ENCODE measurements at regions not wholly inside any gene's neighbourhood (a gene's known extent, or its start where the extent isn't known, plus 50 kb on each side); places are given as distances from the start of the nearest gene placed in this dataset.

- H3K9me3 Mint-ChIP-seq, result peaks cover 2% of the 10 kb centered on the region
- H3K4me1 Mint-ChIP-seq (ENCODE audit: low read depth in 2 of 2), result no peaks in the 10 kb centered on the region
- H3K4me3 Mint-ChIP-seq, result no peak overlapping the region
- ATAC-seq, result no peak
- peaks cover 5% of the 10 kb centered on the region for H3K36me3 Mint-ChIP-seq
- no peak overlapping the region for H3K27ac Mint-ChIP-seq
- peaks cover 11 to 19% of the 10 kb centered on the region in 2 donors for H3K27me3 Mint-ChIP-seq
- no peak for DNase-seq (ENCODE audit: low spot score)
These were observed 155.2 kb upstream of the SPRY4 start for GRCh38 chr5:142479854-142480519.

GRCh38 chr5:142479150-142479549 lies 154.3 kb upstream of the SPRY4 start:
- Mint-ChIP-seq H3K4me1 (ENCODE audit: low read depth in 2 of 2) (no peaks in the 10 kb centered on the region), H3K36me3 (peaks cover 5% of the 10 kb centered on the region), H3K27ac (no peak overlapping the region)

GRCh38 chr5:142478113-142478512 lies 153.3 kb upstream of the SPRY4 start:
- Mint-ChIP-seq H3K27me3 (peaks cover 11 to 19% of the 10 kb centered on the region in 2 donors), H3K9me3 (peaks cover 2% of the 10 kb centered on the region), H3K4me3 (no peak overlapping the region), H3K4me1 (ENCODE audit: low read depth in 2 of 2) (no peaks in the 10 kb centered on the region), H3K36me3 (peaks cover 5% of the 10 kb centered on the region), H3K27ac (no peak overlapping the region)
- DNase-seq (ENCODE audit: low spot score), result no peak
- no peak for ATAC-seq

More at GRCh38 chr5:142479150-142479549, 154.3 kb upstream of the SPRY4 start:
- Mint-ChIP-seq H3K4me3 (no peak overlapping the region), H3K27me3 (peaks cover 11 to 19% of the 10 kb centered on the region in 2 donors), H3K9me3 (peaks cover 2% of the 10 kb centered on the region)
- ATAC-seq (no peak), DNase-seq (ENCODE audit: low spot score) (no peak)

GRCh38 chr5:142475102-142475513 lies 150.3 kb upstream of the SPRY4 start:
- ATAC-seq (no peak), DNase-seq (ENCODE audit: low spot score) (no peak)
- Mint-ChIP-seq H3K4me1 (ENCODE audit: low read depth in 2 of 2) (peaks cover 5% of the 10 kb centered on the region in 2 donors), H3K27me3 (peaks cover 8 to 17% of the 10 kb centered on the region in 2 donors), H3K9me3 (peaks cover 2% of the 10 kb centered on the region), H3K4me3 (no peak overlapping the region), H3K27ac (no peak overlapping the region), H3K36me3 (peaks cover 5% of the 10 kb centered on the region)

GRCh38 chr5:142474431-142475094 lies 149.7 kb upstream of the SPRY4 start:
- Mint-ChIP-seq H3K9me3 (peaks cover 2% of the 10 kb centered on the region), H3K27me3 (peaks cover 8 to 12% of the 10 kb centered on the region in 2 donors), H3K27ac (no peak overlapping the region), H3K36me3 (peaks cover 5% of the 10 kb centered on the region), H3K4me1 (ENCODE audit: low read depth in 2 of 2) (peaks cover 5% of the 10 kb centered on the region in 2 donors), H3K4me3 (no peak overlapping the region)
- no peak for ATAC-seq
- DNase-seq (ENCODE audit: low spot score), result no peak

GRCh38 chr5:142473038-142473437 lies 148.2 kb upstream of the SPRY4 start:
- peak overlapping the region; percentile 47 to 63 for H3K27ac Mint-ChIP-seq

GRCh38 chr5:142472306-142472951 lies 147.6 kb upstream of the SPRY4 start:
- Mint-ChIP-seq H3K4me1 (ENCODE audit: low read depth in 2 of 2) (peaks cover 5% of the 10 kb centered on the region in 2 donors), H3K27me3 (peaks cover 0 to 2% of the 10 kb centered on the region in 2 donors), H3K9me3 (no peaks in the 10 kb centered on the region), H3K36me3 (no peaks in the 10 kb centered on the region), H3K27ac (peak overlapping the region; percentile 47 to 63), H3K4me3 (no peak overlapping the region)
- peak; percentile 81 to 96 for ATAC-seq
- DNase-seq (ENCODE audit: low spot score), result no peak

More at GRCh38 chr5:142473038-142473437, 148.2 kb upstream of the SPRY4 start:
- H3K9me3 Mint-ChIP-seq, result no peaks in the 10 kb centered on the region
- H3K36me3 Mint-ChIP-seq, result no peaks in the 10 kb centered on the region
- peaks cover 3 to 4% of the 10 kb centered on the region in 2 donors for H3K27me3 Mint-ChIP-seq
- DNase-seq (ENCODE audit: low spot score) (no peak), ATAC-seq (no peak)
- no peak overlapping the region for H3K4me3 Mint-ChIP-seq
- H3K4me1 Mint-ChIP-seq (ENCODE audit: low read depth in 2 of 2), result peaks cover 5% of the 10 kb centered on the region in 2 donors

GRCh38 chr5:142466195-142466971 lies 141.6 kb upstream of the SPRY4 start:
- Mint-ChIP-seq H3K4me3 (no peak overlapping the region), H3K36me3 (no peaks in the 10 kb centered on the region), H3K27me3 (peaks cover 0 to 2% of the 10 kb centered on the region in 2 donors), H3K27ac (no peak overlapping the region), H3K9me3 (no peaks in the 10 kb centered on the region), H3K4me1 (ENCODE audit: low read depth in 2 of 2) (no peaks in the 10 kb centered on the region)
- DNase-seq (ENCODE audit: low spot score), result no peak
- ATAC-seq, result no peak

- Mint-ChIP-seq H3K36me3 (no peaks in the 10 kb centered on the region), H3K27me3 (peaks cover 0 to 2% of the 10 kb centered on the region in 2 donors), H3K4me1 (ENCODE audit: low read depth in 2 of 2) (no peaks in the 10 kb centered on the region), H3K27ac (no peak overlapping the region), H3K9me3 (no peaks in the 10 kb centered on the region), H3K4me3 (no peak overlapping the region)
- ATAC-seq (no peak), DNase-seq (ENCODE audit: low spot score) (no peak)
These were observed 140.7 kb upstream of the SPRY4 start for GRCh38 chr5:142465476-142465875.

- Mint-ChIP-seq H3K27me3 (peaks cover 0 to 2% of the 10 kb centered on the region in 2 donors), H3K4me3 (no peak overlapping the region), H3K36me3 (no peaks in the 10 kb centered on the region), H3K4me1 (ENCODE audit: low read depth in 2 of 2) (peaks cover 0 to under 1% of the 10 kb centered on the region in 2 donors), H3K9me3 (no peaks in the 10 kb centered on the region), H3K27ac (no peak overlapping the region)
- ATAC-seq (no peak), DNase-seq (ENCODE audit: low spot score) (no peak)
These were observed 139.1 kb upstream of the SPRY4 start for GRCh38 chr5:142463904-142464303.

GRCh38 chr5:142461028-142461590 lies 136.3 kb upstream of the SPRY4 start:
- H3K27ac Mint-ChIP-seq, result no peak overlapping the region
- no peak for DNase-seq (ENCODE audit: low spot score)
- no peak for ATAC-seq

GRCh38 chr5:142459209-142459608 lies 134.4 kb upstream of the SPRY4 start:
- Mint-ChIP-seq H3K4me3 (no peak overlapping the region), H3K4me1 (ENCODE audit: low read depth in 2 of 2) (peaks cover 5 to 33% of the 10 kb centered on the region in 2 donors), H3K27me3 (peaks cover 2 to 6% of the 10 kb centered on the region in 2 donors), H3K36me3 (no peaks in the 10 kb centered on the region), H3K27ac (no peak overlapping the region), H3K9me3 (no peaks in the 10 kb centered on the region)
- DNase-seq (ENCODE audit: low spot score) (no peak), ATAC-seq (no peak)

More at GRCh38 chr5:142461028-142461590, 136.3 kb upstream of the SPRY4 start:
- Mint-ChIP-seq H3K36me3 (no peaks in the 10 kb centered on the region), H3K27me3 (peaks cover 0 to 2% of the 10 kb centered on the region in 2 donors), H3K4me1 (ENCODE audit: low read depth in 2 of 2) (peaks cover under 1 to 20% of the 10 kb centered on the region in 2 donors), H3K4me3 (no peak overlapping the region), H3K9me3 (no peaks in the 10 kb centered on the region)

- Mint-ChIP-seq H3K27me3 (peaks cover 4 to 14% of the 10 kb centered on the region in 2 donors), H3K27ac (peak overlapping the region in 1 of 2 donors; percentile 69), H3K36me3 (peaks cover 4% of the 10 kb centered on the region), H3K4me1 (ENCODE audit: low read depth in 2 of 2) (peaks cover 5 to 35% of the 10 kb centered on the region in 2 donors), H3K9me3 (peaks cover 3% of the 10 kb centered on the region), H3K4me3 (no peak overlapping the region)
- ATAC-seq, result peak in 1 of 2 donors; percentile 80
- DNase-seq (ENCODE audit: low spot score), result no peak
These were observed 131.0 kb upstream of the SPRY4 start for GRCh38 chr5:142455856-142456255.

All from natural killer cell treated with Interleukin-12 subunit alpha and Interleukin-12 subunit beta and Interleukin-15 and Interleukin-18, amount 100 ng/mL, for 72 hours (primary cell).